SU-DHL-6 (cell line): ENCODE measurements at regions not wholly inside any gene's neighbourhood (a gene's known extent, or its start where the extent isn't known, plus 50 kb on each side); places are given as distances from the start of the nearest gene placed in this dataset.

Experiments used
- H2AFZ ChIP-seq: fragments of 200-600 bp; sonication (generic); 2 replicates; pipeline ENCODE4 v1.6.1; 2014; ENCODE audit warnings: low read depth, mild to moderate bottlenecking, moderate library complexity, mixed read lengths, antibody characterized with exemption, low read length; ENCODE audit not compliant: severe bottlenecking
- H3F3A ChIP-seq: fragments of 200-600 bp; shearing (Covaris generic); 2 replicates; pipeline ENCODE4 v1.6.0; 2016; ENCODE audit warnings: antibody characterized with exemption, mild to moderate bottlenecking; ENCODE audit not compliant: insufficient read depth
- H3K27ac ChIP-seq: fragments of 200-600 bp; sonication (generic); 2 replicates; pipeline ENCODE4 v1.5.1; 2016; ENCODE audit warnings: low read depth, mild to moderate bottlenecking, low read length, moderate library complexity, mixed read lengths
- H3K27me3 ChIP-seq: fragments of 200-600 bp; sonication (generic), shearing (Covaris generic); 2 replicates; pipeline ENCODE4 v1.6.0; 2014; ENCODE audit warnings: mild to moderate bottlenecking, low read length
- H3K36me3 ChIP-seq: fragments of 200-600 bp; sonication (generic); 2 replicates; pipeline ENCODE4 v1.6.1; 2014; ENCODE audit warnings: mild to moderate bottlenecking, low read length, mixed read lengths
- H3K4me2 ChIP-seq: fragments of 300-600, 200-600 bp; shearing (Covaris generic), sonication (generic); 2 replicates; pipeline ENCODE4 v1.6.0; 2014; ENCODE audit warnings: low read length, low read depth, mild to moderate bottlenecking; ENCODE audit not compliant: poor library complexity, severe bottlenecking
- H3K4me3 ChIP-seq: fragments of 200-600 bp; sonication (generic); 2 replicates; pipeline ENCODE4 v1.5.1; 2014; ENCODE audit warnings: antibody characterized with exemption, low read length, mild to moderate bottlenecking, mixed read lengths; ENCODE audit not compliant: insufficient read depth, poor library complexity, severe bottlenecking
- H3K79me2 ChIP-seq: fragments of 200-600 bp; sonication (generic); 2 replicates; pipeline ENCODE4 v1.6.1; 2014; ENCODE audit warnings: mild to moderate bottlenecking, low read length, moderate library complexity; ENCODE audit not compliant: insufficient read depth
- H3K9ac ChIP-seq: fragments of 200-600 bp; sonication (generic); 2 replicates; pipeline ENCODE4 v1.7.0; 2014; ENCODE audit warnings: mild to moderate bottlenecking, low read length
- H3K9me2 ChIP-seq: fragments of 200-600 bp; sonication (generic); replicated peaks from 2 replicates; pipeline ENCODE4 v1.6.1; 2014; ENCODE audit warnings: low read length; ENCODE audit not compliant: insufficient read depth
- H3K9me3 ChIP-seq: fragments of 200-600 bp; sonication (generic); 2 replicates; pipeline ENCODE4 v1.6.1; 2014; ENCODE audit warnings: low read length, mixed read lengths; ENCODE audit not compliant: insufficient read depth
- H4K20me1 ChIP-seq: fragments of 200-600 bp; sonication (generic); 2 replicates; pipeline ENCODE4 v1.6.1; 2014; ENCODE audit warnings: low read depth, mild to moderate bottlenecking, antibody characterized with exemption, low read length, moderate library complexity, mixed read lengths
- CTCF ChIP-seq: fragments of 200-600 bp; sonication (generic); IDR thresholded peaks from one replicate; pipeline ENCODE4 v1.5.1; 2017; ENCODE audit warnings: antibody characterized with exemption, mild to moderate bottlenecking, low read length, moderate library complexity; ENCODE audit not compliant: insufficient read depth, poor library complexity, severe bottlenecking
- EZH2phosphoT487 ChIP-seq: fragments of 200-600 bp; sonication (generic), shearing (Covaris generic); conservative IDR thresholded peaks from 2 replicates; pipeline ENCODE4 v1.6.1; 2018; ENCODE audit warnings: mild to moderate bottlenecking, antibody characterized with exemption, low read length, moderate library complexity, mixed read lengths

- Histone ChIP-seq H3K27ac (no peak overlapping the region), H3K79me2 (no peaks in the 10 kb centered on the region), H3K27me3 (no peaks in the 10 kb centered on the region), H3K9me2 (no peaks in the 10 kb centered on the region), H3K36me3 (no peaks in the 10 kb centered on the region), H3K9me3 (no peaks in the 10 kb centered on the region), H4K20me1 (no peaks in the 10 kb centered on the region), H3K4me3 (no peak overlapping the region), H3F3A (no peaks in the 10 kb centered on the region), H3K4me2 (no peak overlapping the region), H3K9ac (no peak overlapping the region), H2AFZ (no peak overlapping the region)
- TF ChIP-seq CTCF = no peak
- TF ChIP-seq EZH2phosphoT487 = no peak
These were observed 186.3 kb upstream of the USP25 start for GRCh38 chr21:15543473-15543872.

GRCh38 chr21:15549671-15550070 lies 180.1 kb upstream of the USP25 start:
- H3K9me2 ChIP-seq = no peaks in the 10 kb centered on the region
- no peak overlapping the region for H3K27ac ChIP-seq
- H3K9ac ChIP-seq = no peak overlapping the region
- no peaks in the 10 kb centered on the region for H3F3A ChIP-seq
- H3K27me3 ChIP-seq = no peaks in the 10 kb centered on the region
- H4K20me1 ChIP-seq = no peaks in the 10 kb centered on the region
- no peak overlapping the region for H3K4me2 ChIP-seq
- no peak overlapping the region for H3K4me3 ChIP-seq
- TF ChIP-seq EZH2phosphoT487 (no peak), CTCF (no peak)
- H3K79me2 ChIP-seq = no peaks in the 10 kb centered on the region
- H3K9me3 ChIP-seq = no peaks in the 10 kb centered on the region
- no peak overlapping the region for H2AFZ ChIP-seq
- H3K36me3 ChIP-seq = no peaks in the 10 kb centered on the region

GRCh38 chr21:15552914-15553494 lies 176.8 kb upstream of the USP25 start:
- Histone ChIP-seq H3K79me2 (no peaks in the 10 kb centered on the region), H3K36me3 (no peaks in the 10 kb centered on the region), H4K20me1 (no peaks in the 10 kb centered on the region), H3K9ac (no peak overlapping the region), H3K27ac (no peak overlapping the region), H3K4me2 (no peak overlapping the region), H2AFZ (no peak overlapping the region), H3F3A (no peaks in the 10 kb centered on the region), H3K4me3 (no peak overlapping the region), H3K9me3 (no peaks in the 10 kb centered on the region), H3K27me3 (no peaks in the 10 kb centered on the region), H3K9me2 (no peaks in the 10 kb centered on the region)
- TF ChIP-seq EZH2phosphoT487 (no peak), CTCF (no peak)
